ENCODE measurements at regions not wholly inside any gene's neighbourhood (a gene's known extent, or its start where the extent isn't known, plus 50 kb on each side); places are given as distances from the start of the nearest gene placed in this dataset.

DNA sequence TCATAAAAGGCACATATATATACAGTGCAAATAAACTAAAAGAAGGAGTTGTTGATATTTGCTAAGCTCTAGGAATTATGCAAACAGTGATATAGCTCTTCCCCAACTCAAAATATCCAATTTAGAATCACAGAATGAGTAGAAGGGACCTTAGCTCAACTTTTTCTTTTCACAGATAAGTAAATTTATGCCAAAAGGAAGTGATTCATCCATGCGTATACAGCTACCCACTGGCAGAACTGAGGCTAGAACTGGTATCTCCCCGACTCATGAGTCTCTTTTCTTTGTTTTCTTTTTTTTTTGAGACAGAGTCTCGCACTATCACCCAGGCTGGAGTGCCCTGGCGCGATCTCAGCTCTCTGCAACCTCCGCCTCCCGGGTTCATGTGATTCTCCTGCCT is 54.2 kb upstream of the SVIL start:
- TF ChIP-seq, protein P1, sequence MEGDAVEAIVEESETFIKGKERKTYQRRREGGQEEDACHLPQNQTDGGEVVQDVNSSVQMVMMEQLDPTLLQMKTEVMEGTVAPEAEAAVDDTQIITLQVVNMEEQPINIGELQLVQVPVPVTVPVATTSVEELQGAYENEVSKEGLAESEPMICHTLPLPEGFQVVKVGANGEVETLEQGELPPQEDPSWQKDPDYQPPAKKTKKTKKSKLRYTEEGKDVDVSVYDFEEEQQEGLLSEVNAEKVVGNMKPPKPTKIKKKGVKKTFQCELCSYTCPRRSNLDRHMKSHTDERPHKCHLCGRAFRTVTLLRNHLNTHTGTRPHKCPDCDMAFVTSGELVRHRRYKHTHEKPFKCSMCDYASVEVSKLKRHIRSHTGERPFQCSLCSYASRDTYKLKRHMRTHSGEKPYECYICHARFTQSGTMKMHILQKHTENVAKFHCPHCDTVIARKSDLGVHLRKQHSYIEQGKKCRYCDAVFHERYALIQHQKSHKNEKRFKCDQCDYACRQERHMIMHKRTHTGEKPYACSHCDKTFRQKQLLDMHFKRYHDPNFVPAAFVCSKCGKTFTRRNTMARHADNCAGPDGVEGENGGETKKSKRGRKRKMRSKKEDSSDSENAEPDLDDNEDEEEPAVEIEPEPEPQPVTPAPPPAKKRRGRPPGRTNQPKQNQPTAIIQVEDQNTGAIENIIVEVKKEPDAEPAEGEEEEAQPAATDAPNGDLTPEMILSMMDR (IDR thresholded peaks at IDR 0.05), result no peak
- TF ChIP-seq POLR2A (IDR thresholded peaks at IDR 0.05), result no peak
- no peak for TF ChIP-seq EP300 (IDR thresholded peaks at IDR 0.05)
- no peak for TF ChIP-seq POLR2AphosphoS5 (IDR thresholded peaks at IDR 0.05)
